ENCODE measurements at regions not wholly inside any gene's neighbourhood (a gene's known extent, or its start where the extent isn't known, plus 50 kb on each side); places are given as distances from the start of the nearest gene placed in this dataset.
A peak's percentile ranks its signal among the peaks of the same experiment; 100 is the strongest.
"Not testable (repeated sequence)": the region's sequence is repeated elsewhere in the genome, so short reads cannot be mapped to it uniquely, and the experiment has no call there.

- Histone ChIP-seq H4K20me1 (ENCODE audit: insufficient read depth, poor library complexity, severe bottlenecking) (no peaks in the 10 kb centered on the region), H3K4me2 (no peak overlapping the region), H3K9me3 (ENCODE audit: low read depth) (no peaks in the 10 kb centered on the region), H3K4me3 (no peak overlapping the region), H3K79me2 (no peaks in the 10 kb centered on the region), H3K27me3 (no peaks in the 10 kb centered on the region), H3K9me2 (replicated peaks; ENCODE audit: insufficient read depth) (no peaks in the 10 kb centered on the region), H2AFZ (no peak overlapping the region), H3K27ac (no peak overlapping the region), H3K4me1 (ENCODE audit: insufficient read depth) (no peaks in the 10 kb centered on the region), H3K36me3 (replicated peaks; ENCODE audit: insufficient read depth, low read depth) (no peaks in the 10 kb centered on the region)
- TF ChIP-seq EZH2phosphoT487 (IDR thresholded peaks at IDR 0.05; ENCODE audit: low read depth, severe bottlenecking, unreplicated experiment) = no peak
- TF ChIP-seq CTCF (IDR thresholded peaks at IDR 0.05; ENCODE audit: poor library complexity) = no peak
- no peak for TF ChIP-seq EZH2 (IDR thresholded peaks at IDR 0.05; ENCODE audit: borderline replicate concordance)
- WGBS (ENCODE audit: low lambda C conversion rate, missing lambda C conversion rate) = 75% methylated on average over 3 of the region's 3 CpGs
- DNase-seq (ENCODE audit: low spot score) = no peak
These were observed 346.6 kb upstream of the SLITRK5 start for GRCh38 chr13:87324558-87324957.

GRCh38 chr13:87331178-87331577, 340.0 kb upstream of the SLITRK5 start:
- peak; percentile 15 for DNase-seq (ENCODE audit: low spot score)
- 55% methylated on average over 3 of the region's 3 CpGs for WGBS (ENCODE audit: low lambda C conversion rate, missing lambda C conversion rate)

GRCh38 chr13:87333599-87333998, 337.6 kb upstream of the SLITRK5 start:
- Histone ChIP-seq H3K9me2 (replicated peaks; ENCODE audit: insufficient read depth) (no peaks in the 10 kb centered on the region), H3K4me3 (no peak overlapping the region), H3K4me2 (no peak overlapping the region), H3K27ac (no peak overlapping the region), H3K4me1 (ENCODE audit: insufficient read depth) (no peaks in the 10 kb centered on the region), H3K36me3 (replicated peaks; ENCODE audit: insufficient read depth, low read depth) (no peaks in the 10 kb centered on the region), H4K20me1 (ENCODE audit: insufficient read depth, poor library complexity, severe bottlenecking) (no peaks in the 10 kb centered on the region), H3K9me3 (ENCODE audit: low read depth) (no peaks in the 10 kb centered on the region), H2AFZ (no peak overlapping the region), H3K79me2 (no peaks in the 10 kb centered on the region), H3K27me3 (no peaks in the 10 kb centered on the region)
- no peak for DNase-seq (ENCODE audit: low spot score)
- WGBS (ENCODE audit: low lambda C conversion rate, missing lambda C conversion rate) = 85% methylated on average over 5 of the region's 5 CpGs
- TF ChIP-seq EZH2 (IDR thresholded peaks at IDR 0.05; ENCODE audit: borderline replicate concordance) (no peak), CTCF (IDR thresholded peaks at IDR 0.05; ENCODE audit: poor library complexity) (no peak), EZH2phosphoT487 (IDR thresholded peaks at IDR 0.05; ENCODE audit: low read depth, severe bottlenecking, unreplicated experiment) (no peak)

More at GRCh38 chr13:87331178-87331577, 340.0 kb upstream of the SLITRK5 start:
- no peaks in the 10 kb centered on the region for H3K36me3 ChIP-seq (replicated peaks; ENCODE audit: insufficient read depth, low read depth)
- no peak overlapping the region for H2AFZ ChIP-seq
- no peak overlapping the region for H3K27ac ChIP-seq
- H3K9me3 ChIP-seq (ENCODE audit: low read depth) = no peaks in the 10 kb centered on the region
- H3K9me2 ChIP-seq (replicated peaks; ENCODE audit: insufficient read depth) = no peaks in the 10 kb centered on the region
- H3K4me1 ChIP-seq (ENCODE audit: insufficient read depth) = no peaks in the 10 kb centered on the region
- no peaks in the 10 kb centered on the region for H3K79me2 ChIP-seq
- no peak for TF ChIP-seq EZH2 (IDR thresholded peaks at IDR 0.05; ENCODE audit: borderline replicate concordance)
- H3K4me2 ChIP-seq = no peak overlapping the region
- H4K20me1 ChIP-seq (ENCODE audit: insufficient read depth, poor library complexity, severe bottlenecking) = no peaks in the 10 kb centered on the region
- no peaks in the 10 kb centered on the region for H3K27me3 ChIP-seq
- H3K4me3 ChIP-seq = no peak overlapping the region

- Histone ChIP-seq H4K20me1 (ENCODE audit: insufficient read depth, poor library complexity, severe bottlenecking) (no peaks in the 10 kb centered on the region), H3K27ac (no peak overlapping the region), H3K36me3 (replicated peaks; ENCODE audit: insufficient read depth, low read depth) (no peaks in the 10 kb centered on the region), H3K4me3 (no peak overlapping the region), H3K79me2 (no peaks in the 10 kb centered on the region), H2AFZ (no peak overlapping the region), H3K27me3 (no peaks in the 10 kb centered on the region), H3K4me2 (no peak overlapping the region), H3K9me3 (ENCODE audit: low read depth) (no peaks in the 10 kb centered on the region), H3K4me1 (ENCODE audit: insufficient read depth) (no peaks in the 10 kb centered on the region), H3K9me2 (replicated peaks; ENCODE audit: insufficient read depth) (no peaks in the 10 kb centered on the region)
- no peak for TF ChIP-seq CTCF (IDR thresholded peaks at IDR 0.05; ENCODE audit: poor library complexity)
- TF ChIP-seq EZH2 (IDR thresholded peaks at IDR 0.05; ENCODE audit: borderline replicate concordance) = no peak
- no peak for TF ChIP-seq EZH2phosphoT487 (IDR thresholded peaks at IDR 0.05; ENCODE audit: low read depth, severe bottlenecking, unreplicated experiment)
- WGBS (ENCODE audit: low lambda C conversion rate, missing lambda C conversion rate) = 90% methylated on average over 8 of the region's 8 CpGs
- DNase-seq (ENCODE audit: low spot score) = no peak
These were observed 337.0 kb upstream of the SLITRK5 start for GRCh38 chr13:87334176-87334575.

- H3K79me2 ChIP-seq; H3K9me2 ChIP-seq (replicated peaks; ENCODE audit: insufficient read depth); H3K4me1 ChIP-seq (ENCODE audit: insufficient read depth); H2AFZ ChIP-seq; H3K27me3 ChIP-seq; H4K20me1 ChIP-seq (ENCODE audit: insufficient read depth, poor library complexity, severe bottlenecking); H3K36me3 ChIP-seq (replicated peaks; ENCODE audit: insufficient read depth, low read depth); H3K4me3 ChIP-seq; H3K9me3 ChIP-seq (ENCODE audit: low read depth); H3K4me2 ChIP-seq; DNase-seq (ENCODE audit: low spot score); H3K27ac ChIP-seq: not testable (repeated sequence)
- WGBS (ENCODE audit: low lambda C conversion rate, missing lambda C conversion rate) = 74% methylated on average over 8 of the region's 8 CpGs
These were observed 334.8 kb upstream of the SLITRK5 start for GRCh38 chr13:87336346-87336889.

Measured in hepatocyte (in vitro differentiated cells).